ENCODE measurements at regions not wholly inside any gene's neighbourhood (a gene's known extent, or its start where the extent isn't known, plus 50 kb on each side); places are given as distances from the start of the nearest gene placed in this dataset.

DNA sequence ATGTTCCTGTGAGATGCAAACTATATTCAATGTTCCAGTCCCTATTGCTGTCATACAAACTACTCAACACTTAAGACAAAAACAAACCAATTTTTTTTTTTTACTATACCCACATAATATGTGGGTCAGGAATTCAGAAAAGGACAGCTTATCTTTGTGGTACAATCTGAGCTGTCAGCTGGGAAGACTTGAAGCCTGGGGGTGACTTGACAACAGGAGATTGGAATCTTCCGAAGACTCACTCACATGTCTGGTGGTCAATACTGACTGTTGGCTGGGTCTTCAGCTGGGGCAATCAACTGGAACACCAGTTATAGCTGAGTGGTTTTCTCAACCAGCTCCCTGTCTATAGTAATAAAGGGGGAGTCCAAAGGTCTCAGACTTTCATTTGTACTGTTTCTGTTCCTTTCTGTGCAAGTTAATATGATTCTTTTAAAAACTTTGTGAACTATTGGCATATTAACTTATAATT lies 81.7 kb upstream of the ATP1B1 start:
- Histone ChIP-seq H3K9me3 (ENCODE audit: low read depth, low read length, poor library complexity, severe bottlenecking) (no peaks in the 10 kb centered on the region), H3K4me1 (ENCODE audit: insufficient read depth, low read length, poor library complexity, severe bottlenecking) (no peaks in the 10 kb centered on the region), H3K4me3 (ENCODE audit: low read depth, low read length, poor library complexity, severe bottlenecking) (no peak overlapping the region), H3K27me3 (replicated peaks; ENCODE audit: insufficient read depth, low read depth, low read length, poor library complexity) (no peaks in the 10 kb centered on the region), H3K27ac (ENCODE audit: low read depth, low read length, poor library complexity, severe bottlenecking) (no peak overlapping the region), H3K36me3 (ENCODE audit: insufficient read depth, low read length, poor library complexity, severe bottlenecking) (no peaks in the 10 kb centered on the region)
- no peak for TF ChIP-seq EZH2 (IDR thresholded peaks at IDR 0.05; ENCODE audit: borderline replicate concordance, low read depth, low read length, poor library complexity, severe bottlenecking)
- TF ChIP-seq, protein P1, sequence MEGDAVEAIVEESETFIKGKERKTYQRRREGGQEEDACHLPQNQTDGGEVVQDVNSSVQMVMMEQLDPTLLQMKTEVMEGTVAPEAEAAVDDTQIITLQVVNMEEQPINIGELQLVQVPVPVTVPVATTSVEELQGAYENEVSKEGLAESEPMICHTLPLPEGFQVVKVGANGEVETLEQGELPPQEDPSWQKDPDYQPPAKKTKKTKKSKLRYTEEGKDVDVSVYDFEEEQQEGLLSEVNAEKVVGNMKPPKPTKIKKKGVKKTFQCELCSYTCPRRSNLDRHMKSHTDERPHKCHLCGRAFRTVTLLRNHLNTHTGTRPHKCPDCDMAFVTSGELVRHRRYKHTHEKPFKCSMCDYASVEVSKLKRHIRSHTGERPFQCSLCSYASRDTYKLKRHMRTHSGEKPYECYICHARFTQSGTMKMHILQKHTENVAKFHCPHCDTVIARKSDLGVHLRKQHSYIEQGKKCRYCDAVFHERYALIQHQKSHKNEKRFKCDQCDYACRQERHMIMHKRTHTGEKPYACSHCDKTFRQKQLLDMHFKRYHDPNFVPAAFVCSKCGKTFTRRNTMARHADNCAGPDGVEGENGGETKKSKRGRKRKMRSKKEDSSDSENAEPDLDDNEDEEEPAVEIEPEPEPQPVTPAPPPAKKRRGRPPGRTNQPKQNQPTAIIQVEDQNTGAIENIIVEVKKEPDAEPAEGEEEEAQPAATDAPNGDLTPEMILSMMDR (conservative IDR thresholded peaks at IDR 0.05; ENCODE audit: low read depth, low read length): no peak
- BruUV-seq (replicated peaks): no TSS peak
- CTCF ChIA-PET: no interaction called here
- no peak for DNase-seq (ENCODE audit: low spot score)
- intact Hi-C loops (cut with micrococcal nuclease; ENCODE audit: unreplicated experiment): no loop called here
- POLR2A ChIA-PET (ENCODE audit: low non-redundant PET): no interaction called here

DNA sequence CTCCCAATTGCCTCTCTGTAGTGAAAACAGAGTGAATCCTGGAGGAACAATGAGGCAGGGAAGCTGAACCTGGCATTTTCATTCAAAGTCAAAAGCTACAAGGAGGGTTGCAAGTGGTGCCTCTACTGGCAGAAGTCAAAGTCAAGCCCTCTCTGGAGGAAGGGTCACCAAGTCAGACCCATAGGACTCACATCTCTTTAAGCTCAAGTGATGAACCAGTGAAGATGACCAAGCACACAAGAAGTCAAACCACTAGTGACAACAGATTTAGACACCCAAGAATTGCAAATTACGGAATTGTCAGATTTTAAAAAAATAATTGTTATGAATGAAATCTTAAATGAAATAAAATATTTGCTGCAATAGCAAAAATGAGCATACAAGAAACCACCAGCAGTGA lies 81.1 kb upstream of the ATP1B1 start:
- H3K9me3 ChIP-seq (ENCODE audit: low read depth, low read length, poor library complexity, severe bottlenecking): no peaks in the 10 kb centered on the region
- no TSS peak for BruUV-seq (replicated peaks)
- intact Hi-C loops (cut with micrococcal nuclease; ENCODE audit: unreplicated experiment): no loop called here
- no peak overlapping the region for H3K27ac ChIP-seq (ENCODE audit: low read depth, low read length, poor library complexity, severe bottlenecking)
- ChIA-PET POLR2A (ENCODE audit: low non-redundant PET) (no interaction called here), CTCF (no interaction called here)
- no peaks in the 10 kb centered on the region for H3K4me1 ChIP-seq (ENCODE audit: insufficient read depth, low read length, poor library complexity, severe bottlenecking)
- TF ChIP-seq EZH2 (IDR thresholded peaks at IDR 0.05; ENCODE audit: borderline replicate concordance, low read depth, low read length, poor library complexity, severe bottlenecking): no peak
- TF ChIP-seq, protein P1 (conservative IDR thresholded peaks at IDR 0.05; ENCODE audit: low read depth, low read length): no peak
- no peak overlapping the region for H3K4me3 ChIP-seq (ENCODE audit: low read depth, low read length, poor library complexity, severe bottlenecking)
- H3K36me3 ChIP-seq (ENCODE audit: insufficient read depth, low read length, poor library complexity, severe bottlenecking): no peaks in the 10 kb centered on the region
- no peak for DNase-seq (ENCODE audit: low spot score)
- H3K27me3 ChIP-seq (replicated peaks; ENCODE audit: insufficient read depth, low read depth, low read length, poor library complexity): no peaks in the 10 kb centered on the region

DNA sequence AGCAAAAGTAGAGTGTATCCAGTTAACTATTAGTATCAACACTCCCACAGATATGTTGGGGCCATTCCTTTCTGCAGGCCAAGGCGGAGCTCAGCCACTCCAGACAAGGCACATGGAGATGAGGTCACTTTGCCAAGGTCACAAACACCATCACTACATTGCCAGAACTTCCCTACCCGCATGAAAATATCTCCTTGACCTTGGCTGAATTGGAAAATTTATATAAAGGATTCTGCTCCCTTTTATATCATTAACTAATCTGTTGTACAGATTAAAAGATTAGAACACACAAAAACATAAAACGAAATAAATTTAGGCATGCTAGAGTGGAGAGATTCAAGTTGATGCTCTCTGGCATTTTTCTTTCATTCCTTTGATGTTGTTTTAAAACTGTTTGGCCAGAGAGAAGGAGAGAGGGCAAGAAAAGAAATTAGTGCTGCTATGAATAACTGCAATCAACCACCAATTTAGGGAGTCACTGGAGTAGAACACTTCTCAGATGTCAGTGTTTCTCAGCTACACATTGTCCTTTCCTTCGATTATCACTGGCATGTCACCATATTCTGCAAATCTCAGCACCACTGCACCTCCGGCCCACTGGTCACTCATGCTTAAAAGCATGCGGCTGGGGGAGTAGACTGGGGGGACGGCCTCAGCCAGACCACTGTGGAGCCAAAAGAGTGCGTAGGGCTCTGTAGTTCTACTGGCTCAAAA lies 78.7 kb upstream of the ATP1B1 start:
- ChIA-PET CTCF (no interaction called here), POLR2A (ENCODE audit: low non-redundant PET) (no interaction called here)
- BruUV-seq (replicated peaks): no TSS peak

More for the DNA sequence above, 78.7 kb upstream of the ATP1B1 start:
- no peaks in the 10 kb centered on the region for H3K36me3 ChIP-seq (ENCODE audit: insufficient read depth, low read length, poor library complexity, severe bottlenecking)
- no peaks in the 10 kb centered on the region for H3K27me3 ChIP-seq (replicated peaks; ENCODE audit: insufficient read depth, low read depth, low read length, poor library complexity)
- no peak overlapping the region for H3K4me3 ChIP-seq (ENCODE audit: low read depth, low read length, poor library complexity, severe bottlenecking)
- DNase-seq (ENCODE audit: low spot score): no peak
- H3K9me3 ChIP-seq (ENCODE audit: low read depth, low read length, poor library complexity, severe bottlenecking): no peaks in the 10 kb centered on the region
- no peak overlapping the region for H3K27ac ChIP-seq (ENCODE audit: low read depth, low read length, poor library complexity, severe bottlenecking)
- H3K4me1 ChIP-seq (ENCODE audit: insufficient read depth, low read length, poor library complexity, severe bottlenecking): no peaks in the 10 kb centered on the region
- TF ChIP-seq, protein P1 (conservative IDR thresholded peaks at IDR 0.05; ENCODE audit: low read depth, low read length): no peak
- no peak for TF ChIP-seq EZH2 (IDR thresholded peaks at IDR 0.05; ENCODE audit: borderline replicate concordance, low read depth, low read length, poor library complexity, severe bottlenecking)
- intact Hi-C loops (cut with micrococcal nuclease; ENCODE audit: unreplicated experiment): no loop called here
